ENCODE measurements at regions not wholly inside any gene's neighbourhood (a gene's known extent, or its start where the extent isn't known, plus 50 kb on each side); places are given as distances from the start of the nearest gene placed in this dataset.

GRCh38 chr6:9983168-9983567 lies 431.7 kb downstream of the TFAP2A start:
- H3K56ac ChIP-seq (ENCODE audit: extremely low read depth, insufficient read depth, low read length): no peak overlapping the region
- no peaks in the 10 kb centered on the region for H3K79me1 ChIP-seq (ENCODE audit: low read depth in 1 of 2, low read length in 2 of 2)
- no peak overlapping the region for H2AK9ac ChIP-seq (replicated peaks; ENCODE audit: low read depth, low read length, poor library complexity)
- no peak overlapping the region for H2BK5ac ChIP-seq (ENCODE audit: low read depth, low read length, poor library complexity, severe bottlenecking)
- no peak overlapping the region for H4K5ac ChIP-seq (ENCODE audit: low read depth, low read length)
- intact Hi-C loops (cut with micrococcal nuclease) (loop anchor here (10.0 kb wide), 1 partner anchor 438 kb away; no protein-coding TSS in a partner anchor), in situ Hi-C loops (cut with MboI; ENCODE audit: low sequenced_read_pairs) (no loop called here), dilution Hi-C loops (cut with HindIII; ENCODE audit: low sequenced_read_pairs, unreplicated experiment) (no loop called here)
- H3K18ac ChIP-seq (ENCODE audit: low read depth, low read length): no peak overlapping the region
- ChIA-PET POLR2A (ENCODE audit: unreplicated experiment) (no interaction called here), CTCF (no interaction called here)
- no peak for TF ChIP-seq MAFK (IDR thresholded peaks at IDR 0.05; ENCODE audit: low read depth, low read length)
- no peak for TF ChIP-seq NFE2L2 (IDR thresholded peaks at IDR 0.05; ENCODE audit: low read depth, low read length)
- no peak for TF ChIP-seq MXI1 (IDR thresholded peaks at IDR 0.05; ENCODE audit: borderline replicate concordance, low read depth, low read length)
- no peak for TF ChIP-seq MAZ (IDR thresholded peaks at IDR 0.05; ENCODE audit: borderline replicate concordance, low read depth, low read length)
- no peak for TF ChIP-seq RFX5 (IDR thresholded peaks at IDR 0.05; ENCODE audit: low read depth, low read length)
- no peak for TF ChIP-seq BHLHE40 (IDR thresholded peaks at IDR 0.05; ENCODE audit: low read depth, low read length)
- no peak for TF ChIP-seq CTCF (conservative IDR thresholded peaks at IDR 0.05; ENCODE audit: low read depth, low read length)
- no peak for TF ChIP-seq POLR2A (IDR thresholded peaks at IDR 0.05; ENCODE audit: low read depth, low read length)
- TF ChIP-seq SMC3 (IDR thresholded peaks at IDR 0.05; ENCODE audit: low read depth, low read length): no peak
- H2BK15ac ChIP-seq (ENCODE audit: low read depth, low read length): no peak overlapping the region
- no peak overlapping the region for H4K8ac ChIP-seq (ENCODE audit: low read depth in 2 of 2, low read length in 2 of 2)
- no peaks in the 10 kb centered on the region for H3K36me3 ChIP-seq (ENCODE audit: control insufficient read depth, insufficient read depth, low read length)
- H3K14ac ChIP-seq (replicated peaks; ENCODE audit: low read depth, low read length): no peak overlapping the region
- no peak overlapping the region for H4K91ac ChIP-seq (ENCODE audit: insufficient read depth, low read depth, low read length)
- no peak overlapping the region for H3K9ac ChIP-seq (ENCODE audit: low read depth, low read length)
- no peak overlapping the region for H3K4me2 ChIP-seq (ENCODE audit: low read depth, low read length)
- no peak overlapping the region for H2AK5ac ChIP-seq (ENCODE audit: low read depth, low read length)
- no peak overlapping the region for H3K23ac ChIP-seq (ENCODE audit: low read depth, low read length)
- H3K27me3 ChIP-seq (ENCODE audit: control insufficient read depth, insufficient read depth, low read length): no peaks in the 10 kb centered on the region
- BruUV-seq (replicated peaks): no TSS peak
- ATAC-seq (ENCODE audit: low read depth): no peak
- WGBS, 2 experiments (ENCODE audit: extremely low coverage in 2 of 2, insufficient read length in 1 of 2): 20% methylated on average over 1 of the region's 2 CpGs; no CpG with 5 or more reads in 1 of the 2 experiments
- no peak overlapping the region for H2AFZ ChIP-seq (replicated peaks; ENCODE audit: low read length, poor library complexity)
- no peak for DNase-seq
- H3K4ac ChIP-seq (ENCODE audit: low read depth, low read length): no peak overlapping the region
- H3K9me3 ChIP-seq (ENCODE audit: control insufficient read depth, insufficient read depth, low read length): peaks cover 3% of the 10 kb centered on the region; the same call in 1 of the 2 replicates
- no peaks in the 10 kb centered on the region for H3K9me1 ChIP-seq (ENCODE audit: insufficient read depth, low read length)
- H3K4me3 ChIP-seq (ENCODE audit: insufficient read depth, low read depth, low read length): no peak overlapping the region
- no peaks in the 10 kb centered on the region for H4K20me1 ChIP-seq (ENCODE audit: insufficient read depth, low read length)
- H3K4me1 ChIP-seq (ENCODE audit: control insufficient read depth, insufficient read depth, low read length): no peaks in the 10 kb centered on the region
- no peak overlapping the region for H2BK120ac ChIP-seq (ENCODE audit: low read depth, low read length)
- no peak overlapping the region for H3K27ac ChIP-seq (ENCODE audit: insufficient read depth, low read length)
- H2BK20ac ChIP-seq (ENCODE audit: low read depth, low read length): no peak overlapping the region
